GM19238 (cell line): ENCODE measurements at regions not wholly inside any gene's neighbourhood (a gene's known extent, or its start where the extent isn't known, plus 50 kb on each side); places are given as distances from the start of the nearest gene placed in this dataset.

Experiments used
- DNase-seq: peaks from one replicate; pipeline ENCODE4 v3.0.0; 2011; ENCODE audit warnings: low spot score; ENCODE audit not compliant: insufficient read length

- no peak for DNase-seq
Measured at GRCh38 chr13:106695139-106695538, 127.2 kb upstream of the ARGLU1 start.

- DNase-seq, result no peak
Measured at GRCh38 chr13:106691861-106692260, 123.9 kb upstream of the ARGLU1 start.

GRCh38 chr13:106691341-106691740 is 123.4 kb upstream of the ARGLU1 start:
- no peak for DNase-seq

GRCh38 chr13:106690779-106691178 is 122.8 kb upstream of the ARGLU1 start:
- DNase-seq, result no peak

GRCh38 chr13:106689906-106690305 is 122.0 kb upstream of the ARGLU1 start:
- no peak for DNase-seq

GRCh38 chr13:106688940-106689339 is 121.0 kb upstream of the ARGLU1 start:
- no peak for DNase-seq

- no peak for DNase-seq
Measured at GRCh38 chr13:106686163-106686562, 118.2 kb upstream of the ARGLU1 start.

GRCh38 chr13:106685143-106685542 is 117.2 kb upstream of the ARGLU1 start:
- no peak for DNase-seq

GRCh38 chr13:106683918-106684317 is 116.0 kb upstream of the ARGLU1 start:
- no peak for DNase-seq

- no peak for DNase-seq
Measured at GRCh38 chr13:106683179-106683578, 115.2 kb upstream of the ARGLU1 start.

GRCh38 chr13:106681997-106682396 is 114.1 kb upstream of the ARGLU1 start:
- no peak for DNase-seq

GRCh38 chr13:106681536-106681935 is 113.6 kb upstream of the ARGLU1 start:
- no peak for DNase-seq

GRCh38 chr13:106680796-106681472 is 113.0 kb upstream of the ARGLU1 start:
- DNase-seq, result no peak

GRCh38 chr13:106678646-106679418 is 110.9 kb upstream of the ARGLU1 start:
- no peak for DNase-seq

- DNase-seq, result no peak
Measured at GRCh38 chr13:106675311-106675710, 107.4 kb upstream of the ARGLU1 start.

GRCh38 chr13:106660746-106661625 is 93.0 kb upstream of the ARGLU1 start:
- no peak for DNase-seq

- DNase-seq, result no peak
Measured at GRCh38 chr13:106657104-106657503, 89.2 kb upstream of the ARGLU1 start.

GRCh38 chr13:106656186-106656585 is 88.2 kb upstream of the ARGLU1 start:
- DNase-seq, result no peak

GRCh38 chr13:106651442-106651841 is 83.5 kb upstream of the ARGLU1 start:
- DNase-seq, result no peak

GRCh38 chr13:106650690-106651205 is 82.8 kb upstream of the ARGLU1 start:
- no peak for DNase-seq

- DNase-seq, result no peak
Measured at GRCh38 chr13:106649495-106649894, 81.6 kb upstream of the ARGLU1 start.

- DNase-seq, result no peak
Measured at GRCh38 chr13:106640515-106640914, 72.6 kb upstream of the ARGLU1 start.
